Neural progenitor cell (in vitro differentiated cells): ENCODE measurements at regions not wholly inside any gene's neighbourhood (a gene's known extent, or its start where the extent isn't known, plus 50 kb on each side); places are given as distances from the start of the nearest gene placed in this dataset.

Source experiments
- CTCF ChIP-seq: fragments of 200-600 bp; sonication (generic); IDR thresholded peaks from 2 replicates; pipeline ENCODE4 v1.5.1; 2017; ENCODE audit warnings: antibody characterized with exemption, mild to moderate bottlenecking
- EZH2 ChIP-seq: fragments of 200-600 bp; sonication (generic); IDR thresholded peaks from 2 replicates; pipeline ENCODE4 v1.6.1; 2017; ENCODE audit warnings: antibody characterized with exemption, mild to moderate bottlenecking, moderate library complexity

GRCh38 chr12:17084831-17085230 lies 478.9 kb upstream of the LMO3 start:
- TF ChIP-seq EZH2 (no peak), CTCF (no peak)
